BE2C (cell line): ENCODE measurements at regions not wholly inside any gene's neighbourhood (a gene's known extent, or its start where the extent isn't known, plus 50 kb on each side); places are given as distances from the start of the nearest gene placed in this dataset.

Experiments
- DNase-seq: peaks from one replicate; pipeline ENCODE4 v3.0.0-alpha.2; 2020
- H3K27me3 ChIP-seq: fragments of 250-450 bp; sonication (Bioruptor Pico); 2 replicates; pipeline ENCODE4 v1.5.1; 2020; ENCODE audit warnings: mild to moderate bottlenecking
- H3K36me3 ChIP-seq: fragments of 250-450 bp; sonication (Bioruptor Pico); 2 replicates; pipeline ENCODE4 v1.5.1; 2020; ENCODE audit warnings: mild to moderate bottlenecking
- H3K4me1 ChIP-seq: fragments of 250-450 bp; sonication (Bioruptor Pico); 2 replicates; pipeline ENCODE4 v1.5.1; 2020
- H3K4me3 ChIP-seq: 2 replicates; pipeline ENCODE4 v1.5.1; 2011; ENCODE audit warnings: low read depth, low read length
- H3K9me3 ChIP-seq: fragments of 250-450 bp; sonication (Bioruptor Pico); 2 replicates; pipeline ENCODE4 v1.5.1; 2020
- CTCF ChIP-seq: IDR thresholded peaks from 2 replicates; pipeline ENCODE4 v1.5.1; 2012; ENCODE audit warnings: mild to moderate bottlenecking, low read depth, low read length

DNA sequence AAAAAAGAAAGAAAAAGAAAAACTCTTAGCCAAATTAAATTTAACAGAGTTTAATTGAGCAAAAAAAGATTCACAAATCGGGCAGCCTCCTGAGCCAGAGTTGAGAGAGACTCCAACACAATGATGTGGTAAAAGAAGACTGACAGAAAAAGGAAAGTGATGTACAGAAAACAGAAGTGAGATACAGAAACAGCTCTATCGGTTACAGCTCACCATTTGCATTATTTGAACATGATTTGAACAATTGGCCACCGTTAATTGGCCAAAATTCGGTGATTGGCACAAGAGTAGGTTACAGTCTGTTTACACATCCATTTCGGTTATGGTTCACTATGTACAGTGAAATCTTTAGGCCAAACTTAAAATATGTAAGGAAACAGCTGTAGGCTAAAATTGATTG, 117.7 kb downstream of the SPTSSA start:
- H3K9me3 ChIP-seq, result no peaks in the 10 kb centered on the region; the same call in 1 of the 2 replicates
- no peaks in the 10 kb centered on the region for H3K36me3 ChIP-seq
- TF ChIP-seq CTCF, result no peak
- H3K4me1 ChIP-seq, result no peaks in the 10 kb centered on the region
- DNase-seq, result no peak
- H3K4me3 ChIP-seq, result no peak overlapping the region
- no peaks in the 10 kb centered on the region for H3K27me3 ChIP-seq

- Histone ChIP-seq H3K9me3 (no peaks in the 10 kb centered on the region), H3K27me3 (no peaks in the 10 kb centered on the region), H3K4me1 (no peaks in the 10 kb centered on the region), H3K4me3 (no peak overlapping the region), H3K36me3 (no peaks in the 10 kb centered on the region)
- no peak for DNase-seq
- TF ChIP-seq CTCF, result no peak
These were observed 121.9 kb downstream of the SPTSSA start for GRCh38 chr14:34340025-34340625.

DNA sequence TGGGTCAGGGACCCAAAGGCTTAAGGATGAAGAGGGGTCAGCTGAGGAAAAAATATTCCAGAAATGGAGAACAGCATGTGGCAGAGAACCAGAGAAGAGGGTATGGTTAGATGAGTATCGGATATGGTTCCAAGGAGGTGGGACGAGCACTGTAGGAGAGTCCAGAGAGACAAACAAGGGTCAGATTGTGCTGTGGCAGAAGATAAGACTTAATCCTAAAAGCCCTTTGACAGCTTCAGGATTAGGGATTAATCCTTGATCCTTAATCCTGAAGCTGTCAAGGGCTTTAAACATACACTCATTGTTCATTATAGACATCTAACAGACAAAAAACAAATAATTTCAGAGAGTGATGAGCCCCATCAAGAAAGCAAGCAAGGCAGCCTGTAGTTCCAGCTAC, 124.0 kb downstream of the SPTSSA start:
- DNase-seq, result no peak

DNA sequence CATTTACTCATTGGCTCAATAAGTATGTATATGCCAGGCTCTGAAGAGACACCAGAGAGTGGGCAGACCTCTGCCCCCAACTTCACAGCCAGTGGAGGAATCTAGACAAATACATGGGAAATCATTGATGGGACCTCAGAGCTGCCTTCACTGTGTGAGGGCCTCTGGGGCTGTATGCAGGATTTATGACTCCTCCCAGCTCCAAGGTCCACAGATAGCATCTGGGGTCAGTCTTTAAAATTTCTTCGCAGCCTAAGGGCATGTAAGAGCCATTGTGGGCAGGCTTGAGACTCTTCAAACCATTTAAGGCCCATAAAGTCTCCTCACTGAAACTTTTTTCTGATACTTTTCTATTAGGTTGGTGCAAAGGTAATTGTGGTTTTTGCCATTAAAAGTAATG, 125.5 kb downstream of the SPTSSA start:
- H3K9me3 ChIP-seq, result no peaks in the 10 kb centered on the region
- H3K36me3 ChIP-seq, result no peaks in the 10 kb centered on the region
- DNase-seq, result no peak
- no peak overlapping the region for H3K4me3 ChIP-seq
- H3K4me1 ChIP-seq, result no peaks in the 10 kb centered on the region
- no peaks in the 10 kb centered on the region for H3K27me3 ChIP-seq
- TF ChIP-seq CTCF, result no peak

More for the DNA sequence above, 124.0 kb downstream of the SPTSSA start:
- TF ChIP-seq CTCF, result no peak
- H3K9me3 ChIP-seq, result no peaks in the 10 kb centered on the region
- H3K4me1 ChIP-seq, result no peaks in the 10 kb centered on the region
- H3K27me3 ChIP-seq, result no peaks in the 10 kb centered on the region
- H3K4me3 ChIP-seq, result no peak overlapping the region
- no peaks in the 10 kb centered on the region for H3K36me3 ChIP-seq

GRCh38 chr14:34335968-34336367, 126.1 kb downstream of the SPTSSA start:
- no peak for TF ChIP-seq CTCF
- no peaks in the 10 kb centered on the region for H3K9me3 ChIP-seq
- no peak for DNase-seq
- H3K36me3 ChIP-seq, result no peaks in the 10 kb centered on the region
- no peak overlapping the region for H3K4me3 ChIP-seq
- no peaks in the 10 kb centered on the region for H3K27me3 ChIP-seq
- no peaks in the 10 kb centered on the region for H3K4me1 ChIP-seq

DNA sequence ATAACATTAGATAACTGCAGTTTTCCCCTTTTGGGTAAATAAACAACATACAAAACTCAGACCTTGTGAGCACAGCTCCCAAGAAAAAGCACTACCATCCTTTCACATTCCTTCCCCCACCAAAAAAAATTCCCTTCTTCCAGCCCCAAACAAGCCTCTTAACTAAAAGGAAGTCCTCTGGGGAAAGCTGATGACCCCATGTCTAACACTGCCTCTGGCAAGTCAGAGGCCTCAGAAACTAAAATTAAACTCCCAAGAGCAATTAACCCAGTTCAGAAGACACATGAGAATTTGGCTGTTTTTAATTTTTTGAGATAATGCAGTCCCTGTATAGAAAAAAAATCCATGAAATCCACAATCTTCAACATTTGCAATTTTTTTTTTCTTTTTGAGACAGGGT, 127.7 kb downstream of the SPTSSA start:
- H3K27me3 ChIP-seq, result no peaks in the 10 kb centered on the region
- no peaks in the 10 kb centered on the region for H3K4me1 ChIP-seq
- no peak for TF ChIP-seq CTCF
- no peak for DNase-seq
- H3K36me3 ChIP-seq, result no peaks in the 10 kb centered on the region
- no peak overlapping the region for H3K4me3 ChIP-seq
- H3K9me3 ChIP-seq, result no peaks in the 10 kb centered on the region
